GM18867 (cell line): ENCODE measurements at regions not wholly inside any gene's neighbourhood (a gene's known extent, or its start where the extent isn't known, plus 50 kb on each side); places are given as distances from the start of the nearest gene placed in this dataset.

Experiments
- ATAC-seq: cut with Tn5 transposase; IDR thresholded peaks from one replicate; pipeline ENCODE4 v1.9.1; 2021; ENCODE audit warnings: mild to moderate bottlenecking, moderate library complexity; ENCODE audit not compliant: unreplicated experiment

- no peak for ATAC-seq
Measured at GRCh38 chr19:29395111-29395733, 130.6 kb upstream of the VSTM2B start.

GRCh38 chr19:29395734-29396414 is 129.9 kb upstream of the VSTM2B start:
- no peak for ATAC-seq

GRCh38 chr19:29396925-29397324 is 128.9 kb upstream of the VSTM2B start:
- no peak for ATAC-seq

- ATAC-seq, result no peak
Measured at GRCh38 chr19:29397748-29398147, 128.0 kb upstream of the VSTM2B start.

- ATAC-seq, result no peak
Measured at GRCh38 chr19:29399804-29400203, 126.0 kb upstream of the VSTM2B start.

GRCh38 chr19:29400917-29401711 is 124.7 kb upstream of the VSTM2B start:
- ATAC-seq, result no peak

GRCh38 chr19:29401712-29402421 is 123.9 kb upstream of the VSTM2B start:
- ATAC-seq, result no peak

GRCh38 chr19:29402563-29402962 is 123.2 kb upstream of the VSTM2B start:
- ATAC-seq, result no peak

- ATAC-seq, result no peak
Measured at GRCh38 chr19:29404015-29404414, 121.8 kb upstream of the VSTM2B start.

GRCh38 chr19:29404951-29405727 is 120.7 kb upstream of the VSTM2B start:
- ATAC-seq, result no peak

- no peak for ATAC-seq
Measured at GRCh38 chr19:29405728-29405995, 120.1 kb upstream of the VSTM2B start.

GRCh38 chr19:29409076-29409862 is 116.5 kb upstream of the VSTM2B start:
- ATAC-seq, result no peak

- no peak for ATAC-seq
Measured at GRCh38 chr19:29410601-29411000, 115.2 kb upstream of the VSTM2B start.

GRCh38 chr19:29411113-29411581 is 114.6 kb upstream of the VSTM2B start:
- ATAC-seq, result no peak

- ATAC-seq, result no peak
Measured at GRCh38 chr19:29413435-29413834, 112.4 kb upstream of the VSTM2B start.

- ATAC-seq, result no peak
Measured at GRCh38 chr19:29415507-29415906, 110.3 kb upstream of the VSTM2B start.

- ATAC-seq, result no peak
Measured at GRCh38 chr19:29417048-29417447, 108.7 kb upstream of the VSTM2B start.

- ATAC-seq, result no peak
Measured at GRCh38 chr19:29418201-29418600, 107.6 kb upstream of the VSTM2B start.

- ATAC-seq, result no peak
Measured at GRCh38 chr19:29420065-29420464, 105.7 kb upstream of the VSTM2B start.
